Stimulated activated CD4-positive, alpha-beta T cell treated with anti-CD3 and anti-CD28 coated beads, Interleukin-12 subunit alpha, Interleukin-12 subunit beta, amount 100 ng/mL, for 4 hours (primary cell): ENCODE measurements at regions not wholly inside any gene's neighbourhood (a gene's known extent, or its start where the extent isn't known, plus 50 kb on each side); places are given as distances from the start of the nearest gene placed in this dataset.
A peak's percentile ranks its signal among the peaks of the same experiment; 100 is the strongest.
"Not testable (repeated sequence)": the region's sequence is repeated elsewhere in the genome, so short reads cannot be mapped to it uniquely, and the experiment has no call there.

ENCODE experiments used
- DNase-seq: peaks from one replicate; pipeline ENCODE4 v3.0.0-alpha.2; 2020

GRCh38 chr5:124614836-124615385 is 131.5 kb downstream of the ZNF608 start:
- DNase-seq, result no peak

DNA sequence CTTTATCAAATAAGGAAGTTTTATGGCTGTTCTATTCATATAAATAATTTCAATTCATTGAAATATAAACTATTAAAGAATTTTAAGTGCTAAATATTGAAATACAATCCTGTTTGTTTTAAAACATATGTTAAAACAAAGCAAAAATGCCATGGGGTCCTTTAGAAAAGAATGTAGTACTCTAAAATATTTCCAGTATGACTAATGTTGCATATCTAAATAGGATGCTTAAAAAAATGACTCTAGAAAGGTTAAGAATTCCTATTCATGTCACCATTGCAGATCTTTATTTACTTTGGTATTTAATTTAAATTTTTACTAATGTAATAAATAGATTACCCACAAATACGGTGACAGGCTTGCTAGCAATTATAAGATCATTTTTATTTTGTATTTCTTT is 132.3 kb downstream of the ZNF608 start:
- DNase-seq, result no peak

DNA sequence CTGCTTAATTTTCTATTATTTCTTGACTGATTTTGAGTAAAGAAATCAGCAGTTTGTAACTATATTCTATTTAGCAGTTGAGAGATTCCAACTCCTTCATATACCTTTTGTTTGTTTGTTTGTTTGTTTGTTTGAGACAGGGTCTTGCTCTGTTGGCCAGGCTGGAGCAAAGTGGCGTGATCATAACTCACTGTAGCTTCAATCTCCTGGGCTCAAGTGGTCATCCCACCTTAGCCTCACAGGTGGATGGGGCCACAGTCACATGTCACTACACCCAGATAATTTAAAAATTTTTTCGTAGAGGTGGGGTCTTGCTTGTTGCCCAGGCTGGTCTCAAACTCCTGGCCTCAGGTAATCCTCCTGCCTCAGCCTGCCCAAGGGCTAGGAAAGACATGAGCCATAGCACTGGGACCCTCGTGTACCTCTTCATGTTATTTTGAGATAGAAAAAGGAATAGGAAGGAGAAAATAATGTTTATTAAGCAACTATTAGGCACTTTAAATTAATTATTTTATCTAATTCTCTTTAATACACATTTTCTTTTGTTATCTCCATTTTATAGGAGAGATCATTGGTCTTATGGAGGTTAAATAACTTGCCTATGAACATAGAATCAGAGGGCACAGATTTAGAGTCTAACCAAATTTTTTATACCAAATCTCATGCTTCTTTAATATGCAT is 133.0 kb downstream of the ZNF608 start:
- no peak for DNase-seq

DNA sequence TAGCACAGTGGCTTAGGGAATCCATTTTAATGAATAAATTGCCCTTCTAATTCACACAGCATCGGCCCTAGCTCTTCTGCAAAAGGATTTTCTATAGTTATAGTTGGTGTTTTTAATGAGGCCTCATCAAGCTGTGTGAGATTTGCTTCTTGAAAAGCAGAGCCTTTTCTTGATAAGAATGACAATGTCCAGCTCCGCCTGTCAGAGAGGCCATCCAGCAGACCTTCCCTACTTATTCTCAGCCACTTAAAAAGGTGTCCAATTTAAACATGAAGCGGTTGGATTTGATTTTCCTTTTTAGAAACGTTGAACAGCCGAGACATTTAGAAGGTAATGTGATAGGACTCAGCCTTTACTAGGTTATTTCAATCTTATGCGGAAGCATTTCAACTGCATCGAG is 134.4 kb downstream of the ZNF608 start:
- DNase-seq, result no peak

- DNase-seq, result not testable (repeated sequence)
These were observed 135.2 kb downstream of the ZNF608 start for GRCh38 chr5:124611262-124611661.

GRCh38 chr5:124609685-124610084 is 136.8 kb downstream of the ZNF608 start:
- not testable (repeated sequence) for DNase-seq

GRCh38 chr5:124606543-124606942 is 139.9 kb downstream of the ZNF608 start:
- no peak for DNase-seq

DNA sequence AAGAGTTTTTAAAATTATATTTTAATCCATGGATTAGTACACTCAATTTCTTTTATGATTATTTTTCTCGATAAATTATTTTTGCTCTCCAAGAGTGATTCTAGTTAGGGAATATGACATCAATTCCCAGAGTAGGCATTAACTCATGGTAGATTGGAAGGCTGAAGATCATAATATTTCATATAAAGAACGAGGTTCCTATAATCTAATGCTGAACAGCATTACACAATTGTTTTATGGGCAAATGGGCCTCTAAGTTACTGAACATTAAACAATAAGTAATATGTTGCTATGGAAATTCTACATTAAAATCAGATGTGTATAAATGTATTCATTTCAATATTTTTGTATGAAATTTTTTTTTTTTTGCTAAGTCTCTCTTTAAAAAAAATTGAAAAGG is 140.3 kb downstream of the ZNF608 start:
- no peak for DNase-seq

- DNase-seq, result no peak
These were observed 140.9 kb downstream of the ZNF608 start for GRCh38 chr5:124605541-124605940.

DNA sequence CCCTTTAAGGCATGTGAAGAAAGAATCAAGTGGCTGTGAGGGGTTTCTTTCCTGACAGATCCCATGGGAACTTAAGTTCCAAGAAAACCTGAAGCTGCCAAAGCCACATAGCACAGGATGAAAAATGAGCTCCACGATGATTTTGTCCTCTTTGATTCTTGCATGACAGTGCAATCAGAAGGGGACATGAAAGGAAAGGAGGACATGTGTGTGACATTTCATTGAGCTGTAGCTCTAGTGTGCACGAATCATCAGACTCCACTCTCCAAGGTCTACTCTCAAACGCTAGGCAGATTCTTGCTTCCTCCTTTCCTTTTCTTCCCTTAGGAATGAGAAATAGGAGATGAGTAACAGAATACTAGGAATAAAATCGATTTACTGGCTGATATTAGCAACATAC is 142.0 kb downstream of the ZNF608 start:
- DNase-seq, result no peak

DNA sequence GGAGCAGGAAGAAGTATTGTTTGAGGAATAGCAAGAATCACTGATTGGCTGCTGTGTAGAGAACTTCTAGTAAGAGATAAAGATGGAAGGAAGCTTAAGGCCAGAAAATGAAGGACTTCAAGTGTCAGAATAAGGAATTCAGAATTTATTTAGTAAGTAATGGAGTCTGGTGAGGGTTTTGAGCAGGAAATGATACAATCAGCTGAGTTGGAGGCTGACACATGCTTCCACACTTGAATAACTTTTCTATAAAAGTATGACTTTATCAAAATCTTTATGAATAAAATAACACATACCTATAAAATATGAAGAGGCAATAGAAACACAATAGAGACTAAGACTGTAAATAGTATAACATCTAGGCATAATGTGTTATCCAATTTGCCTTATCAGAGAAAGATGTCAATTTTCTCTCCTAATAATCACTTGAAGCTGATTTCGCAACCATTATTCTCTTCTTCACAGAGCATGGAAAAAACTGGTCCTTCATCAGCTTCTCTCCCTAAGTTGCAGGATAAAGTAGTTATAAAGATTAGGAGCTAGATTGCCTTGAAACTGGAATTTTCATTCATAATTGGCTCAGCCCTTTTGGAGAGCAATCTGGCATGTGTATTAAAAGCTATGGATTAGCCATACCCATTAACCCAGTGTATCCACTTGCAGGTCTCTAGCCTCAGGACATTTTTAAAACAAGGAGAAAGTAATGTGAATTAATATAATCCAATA is 143.4 kb downstream of the ZNF608 start:
- DNase-seq, result no peak

GRCh38 chr5:124599028-124599973 is 147.1 kb downstream of the ZNF608 start:
- no peak for DNase-seq

DNA sequence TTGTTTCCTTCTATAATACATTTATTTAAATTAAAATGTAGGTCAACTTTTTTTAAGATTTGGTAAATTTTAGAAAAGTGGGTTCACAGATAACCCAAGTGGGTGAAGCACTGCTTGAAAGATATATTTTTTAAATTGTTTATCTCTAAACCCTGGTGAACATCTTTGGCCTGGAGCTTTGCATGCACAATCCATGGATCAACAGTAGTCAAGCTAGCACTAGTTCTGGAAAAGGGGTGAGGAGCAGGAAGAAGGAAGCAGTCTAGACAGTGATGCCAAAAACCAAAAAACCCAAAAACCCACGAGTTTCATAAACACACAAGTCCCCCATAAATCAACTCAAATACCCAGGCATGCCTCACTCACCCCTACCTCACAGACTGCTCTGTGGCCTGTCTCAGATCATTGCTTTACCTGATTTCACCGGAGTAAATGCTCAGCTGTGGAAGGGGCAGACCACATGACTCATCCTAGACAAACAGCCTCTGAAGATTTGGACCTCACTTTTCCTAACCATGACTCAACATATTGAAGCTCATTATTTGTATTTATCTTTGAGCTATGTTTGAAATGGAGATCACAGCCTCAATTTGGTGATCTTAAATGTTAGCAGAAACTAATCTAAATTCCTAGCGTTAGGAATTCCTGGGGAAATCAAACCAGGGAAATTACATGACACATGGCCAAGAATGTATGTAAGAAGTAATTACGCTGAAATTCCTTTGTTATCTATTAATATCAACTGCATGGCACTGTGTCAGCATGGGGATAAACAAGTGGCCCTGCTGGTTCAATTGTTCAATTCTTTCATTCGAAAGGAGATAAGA is 149.6 kb downstream of the ZNF608 start:
- no peak for DNase-seq

DNA sequence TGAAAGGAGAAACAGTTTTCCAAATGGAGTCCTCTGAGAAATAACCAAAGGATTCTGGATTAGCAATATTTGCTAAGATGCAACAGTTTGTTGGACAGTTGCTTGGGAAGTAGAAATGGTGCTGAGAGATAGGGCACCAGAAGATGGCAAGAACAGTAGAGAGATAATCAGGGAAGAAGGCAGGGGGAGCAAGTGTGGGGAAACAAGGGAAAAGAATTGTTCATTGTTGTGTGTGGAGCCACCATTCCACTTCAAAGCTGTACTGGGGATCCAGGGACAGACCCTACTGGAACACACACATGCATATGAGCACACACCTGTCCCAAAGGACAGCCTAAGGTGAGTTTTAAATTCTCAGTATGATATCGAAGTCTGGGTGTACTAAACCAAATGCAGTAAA is 152.5 kb downstream of the ZNF608 start:
- no peak for DNase-seq

DNA sequence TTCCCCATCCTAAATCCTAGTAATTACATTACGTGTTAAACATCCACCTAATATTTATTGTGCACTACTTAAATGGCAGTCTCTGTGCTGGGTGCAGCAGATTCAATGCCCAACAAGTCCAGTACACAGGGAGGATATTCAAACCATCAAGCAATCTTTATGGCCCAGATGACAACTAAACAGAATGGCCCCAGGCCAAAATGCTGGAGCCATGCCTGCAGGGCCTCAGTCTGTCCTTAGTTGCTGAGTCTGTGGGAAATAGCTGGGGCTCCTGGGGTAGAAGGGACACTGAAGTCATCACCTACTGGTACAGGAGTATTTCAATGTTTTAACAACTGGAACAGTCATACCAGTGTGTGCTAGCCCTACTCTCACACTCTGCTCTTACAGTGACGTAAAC is 153.5 kb downstream of the ZNF608 start:
- DNase-seq, result no peak

GRCh38 chr5:124591583-124591982 is 154.9 kb downstream of the ZNF608 start:
- DNase-seq, result no peak

DNA sequence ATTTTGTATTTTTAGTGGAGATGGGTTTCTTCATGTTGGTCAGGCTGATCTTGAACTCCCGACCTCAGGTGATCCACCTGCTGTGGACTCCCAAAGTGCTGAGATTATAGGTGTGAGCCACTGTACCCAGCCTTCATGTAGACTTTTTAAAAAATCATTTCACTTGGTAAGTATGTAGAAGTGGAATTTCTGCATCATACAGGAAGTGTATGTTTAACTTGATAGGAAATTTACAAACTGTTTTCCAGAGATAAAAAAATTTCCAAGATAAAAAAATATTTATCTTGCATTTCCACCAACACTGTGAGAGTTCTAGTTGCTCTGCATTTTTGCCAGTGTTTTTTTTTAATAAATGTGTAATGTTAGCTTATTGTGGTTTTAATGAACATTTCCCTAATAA is 155.8 kb downstream of the ZNF608 start:
- no peak for DNase-seq

- no peak for DNase-seq
These were observed 159.2 kb downstream of the ZNF608 start for GRCh38 chr5:124587280-124587679.

GRCh38 chr5:124584991-124585715 is 161.3 kb downstream of the ZNF608 start:
- no peak for DNase-seq

DNA sequence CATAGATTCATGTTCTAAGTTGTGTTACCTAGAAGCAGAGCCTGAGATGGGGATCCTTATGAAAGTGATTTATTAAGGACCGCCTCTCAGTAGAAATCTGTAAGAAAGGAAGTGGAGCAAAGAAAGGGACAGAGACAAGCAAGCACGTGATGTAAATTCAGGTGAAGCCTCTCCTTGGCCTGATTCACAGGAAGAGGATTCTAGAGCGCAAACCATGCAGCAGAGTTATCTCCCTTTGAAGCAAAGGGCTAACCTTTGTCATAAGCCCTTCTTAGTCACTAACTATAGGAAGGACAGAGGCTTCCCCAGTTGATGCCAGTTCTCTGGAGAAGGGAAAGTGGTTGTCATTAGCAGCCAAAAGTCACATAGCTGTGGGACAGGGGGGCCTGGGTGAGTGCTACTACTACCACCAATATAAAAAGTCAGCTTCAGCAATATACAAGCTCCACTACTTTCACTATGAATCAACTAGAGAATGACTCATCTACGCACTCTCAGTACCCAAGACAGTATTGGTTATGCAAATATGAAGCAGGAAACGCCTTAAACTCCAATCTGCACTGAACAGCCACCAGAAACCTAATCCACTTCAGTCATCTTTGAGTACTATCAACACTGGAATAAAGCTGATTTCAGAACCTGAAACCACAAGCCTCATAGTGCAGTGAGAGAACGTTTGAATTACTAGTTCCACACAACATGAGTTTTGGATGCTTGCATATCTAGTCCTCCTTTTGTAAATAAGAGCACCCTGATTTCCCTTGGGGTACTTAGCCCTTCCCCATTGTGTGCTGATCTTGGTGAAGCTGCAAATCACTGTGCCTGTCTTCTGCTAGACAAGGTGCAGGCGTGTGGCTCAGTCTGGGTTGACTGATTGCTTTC is 162.7 kb downstream of the ZNF608 start:
- peak; percentile 4 for DNase-seq

DNA sequence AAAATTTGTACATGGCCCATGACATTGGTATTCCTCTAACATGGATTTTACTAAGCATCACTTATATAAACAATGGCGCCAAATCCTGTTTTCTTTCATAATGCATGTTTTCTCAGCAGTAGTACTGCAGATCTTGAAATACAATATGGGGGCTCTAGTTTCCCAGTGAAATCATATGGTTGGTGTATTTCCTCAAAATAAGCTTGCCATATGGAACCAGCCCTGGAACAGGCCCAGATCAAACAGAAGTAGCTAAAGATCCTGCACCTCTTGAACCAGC is 163.9 kb downstream of the ZNF608 start:
- no peak for DNase-seq
